ENCODE measurements at regions not wholly inside any gene's neighbourhood (a gene's known extent, or its start where the extent isn't known, plus 50 kb on each side); places are given as distances from the start of the nearest gene placed in this dataset.

DNA sequence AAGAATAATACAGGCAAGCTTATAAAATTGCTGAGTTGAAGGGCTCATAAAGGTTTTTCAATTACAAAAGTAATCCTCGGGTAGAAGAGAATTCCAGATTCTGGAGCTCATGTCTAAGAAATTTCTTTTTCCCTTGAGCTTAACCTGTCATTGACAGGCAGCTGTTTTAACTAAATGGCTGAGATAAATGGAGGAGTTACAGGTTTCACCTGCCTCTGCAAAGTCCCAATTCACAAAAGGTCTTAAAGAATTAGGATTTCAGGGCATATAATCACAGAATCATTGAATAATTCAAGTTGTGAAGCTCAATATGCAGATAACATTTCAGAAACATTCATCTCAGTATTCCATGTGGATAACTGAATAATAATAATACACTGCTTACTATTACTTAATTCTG lies 660.1 kb upstream of the NRSN1 start:
- Histone ChIP-seq H3K36me3 (no peaks in the 10 kb centered on the region), H3K27ac (no peak overlapping the region), H3K9me3 (no peaks in the 10 kb centered on the region), H3K4me3 (no peak overlapping the region), H3K27me3 (no peaks in the 10 kb centered on the region), H3K4me1 (no peaks in the 10 kb centered on the region)
- intact Hi-C loops (cut with DNase I) = no loop called here
- 56 to 80% methylated on average over 1 of the region's 1 CpG for WGBS, 2 donors
- no peak for DNase-seq
- TF ChIP-seq, protein P1, sequence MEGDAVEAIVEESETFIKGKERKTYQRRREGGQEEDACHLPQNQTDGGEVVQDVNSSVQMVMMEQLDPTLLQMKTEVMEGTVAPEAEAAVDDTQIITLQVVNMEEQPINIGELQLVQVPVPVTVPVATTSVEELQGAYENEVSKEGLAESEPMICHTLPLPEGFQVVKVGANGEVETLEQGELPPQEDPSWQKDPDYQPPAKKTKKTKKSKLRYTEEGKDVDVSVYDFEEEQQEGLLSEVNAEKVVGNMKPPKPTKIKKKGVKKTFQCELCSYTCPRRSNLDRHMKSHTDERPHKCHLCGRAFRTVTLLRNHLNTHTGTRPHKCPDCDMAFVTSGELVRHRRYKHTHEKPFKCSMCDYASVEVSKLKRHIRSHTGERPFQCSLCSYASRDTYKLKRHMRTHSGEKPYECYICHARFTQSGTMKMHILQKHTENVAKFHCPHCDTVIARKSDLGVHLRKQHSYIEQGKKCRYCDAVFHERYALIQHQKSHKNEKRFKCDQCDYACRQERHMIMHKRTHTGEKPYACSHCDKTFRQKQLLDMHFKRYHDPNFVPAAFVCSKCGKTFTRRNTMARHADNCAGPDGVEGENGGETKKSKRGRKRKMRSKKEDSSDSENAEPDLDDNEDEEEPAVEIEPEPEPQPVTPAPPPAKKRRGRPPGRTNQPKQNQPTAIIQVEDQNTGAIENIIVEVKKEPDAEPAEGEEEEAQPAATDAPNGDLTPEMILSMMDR (IDR thresholded peaks at IDR 0.05) = no peak
- TF ChIP-seq POLR2A (IDR thresholded peaks at IDR 0.05) (no peak), POLR2AphosphoS5 (IDR thresholded peaks at IDR 0.05) (no peak), EP300 (IDR thresholded peaks at IDR 0.05) (no peak)

GRCh38 chr6:23477586-23477985 lies 648.4 kb upstream of the NRSN1 start:
- 85 to 90% methylated on average over 3 of the region's 3 CpGs for WGBS, 2 donors
- no peaks in the 10 kb centered on the region for H3K36me3 ChIP-seq
- TF ChIP-seq POLR2AphosphoS5 (IDR thresholded peaks at IDR 0.05) (no peak), POLR2A (IDR thresholded peaks at IDR 0.05) (no peak), EP300 (IDR thresholded peaks at IDR 0.05) (no peak)
- TF ChIP-seq, protein P1 (IDR thresholded peaks at IDR 0.05) = no peak
- H3K9me3 ChIP-seq = no peaks in the 10 kb centered on the region
- no peaks in the 10 kb centered on the region for H3K27me3 ChIP-seq
- no peaks in the 10 kb centered on the region for H3K4me1 ChIP-seq
- DNase-seq = no peak
- no peak overlapping the region for H3K27ac ChIP-seq
- H3K4me3 ChIP-seq = no peak overlapping the region
- intact Hi-C loops (cut with DNase I) = no loop called here

DNA sequence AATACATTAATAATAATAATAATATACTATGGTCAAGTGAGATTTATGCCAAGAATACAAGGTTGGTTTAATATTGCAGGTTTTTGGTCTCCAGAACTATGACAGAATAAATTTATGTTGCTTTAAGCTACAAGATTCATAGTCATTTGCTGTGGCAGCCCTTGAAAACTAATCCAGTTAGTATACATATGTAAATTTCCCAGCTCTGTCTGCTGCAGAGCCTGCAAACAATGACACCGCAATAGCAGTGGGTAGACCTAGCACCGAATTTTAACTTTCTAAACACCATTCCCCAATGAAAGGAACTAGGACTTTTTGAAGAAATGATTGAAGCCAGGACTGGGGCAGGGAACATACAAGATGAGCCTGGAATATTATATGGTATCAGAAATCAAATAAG lies 647.7 kb upstream of the NRSN1 start:
- Histone ChIP-seq H3K27ac (no peak overlapping the region), H3K4me3 (no peak overlapping the region), H3K9me3 (no peaks in the 10 kb centered on the region), H3K27me3 (no peaks in the 10 kb centered on the region), H3K4me1 (no peaks in the 10 kb centered on the region), H3K36me3 (no peaks in the 10 kb centered on the region)
- intact Hi-C loops (cut with DNase I) = no loop called here
- TF ChIP-seq POLR2AphosphoS5 (IDR thresholded peaks at IDR 0.05) (no peak), POLR2A (IDR thresholded peaks at IDR 0.05) (no peak), EP300 (IDR thresholded peaks at IDR 0.05) (no peak)
- TF ChIP-seq, protein P1 (IDR thresholded peaks at IDR 0.05) = no peak
- no peak for DNase-seq
- WGBS, 2 donors = 78 to 84% methylated on average over 2 of the region's 2 CpGs

DNA sequence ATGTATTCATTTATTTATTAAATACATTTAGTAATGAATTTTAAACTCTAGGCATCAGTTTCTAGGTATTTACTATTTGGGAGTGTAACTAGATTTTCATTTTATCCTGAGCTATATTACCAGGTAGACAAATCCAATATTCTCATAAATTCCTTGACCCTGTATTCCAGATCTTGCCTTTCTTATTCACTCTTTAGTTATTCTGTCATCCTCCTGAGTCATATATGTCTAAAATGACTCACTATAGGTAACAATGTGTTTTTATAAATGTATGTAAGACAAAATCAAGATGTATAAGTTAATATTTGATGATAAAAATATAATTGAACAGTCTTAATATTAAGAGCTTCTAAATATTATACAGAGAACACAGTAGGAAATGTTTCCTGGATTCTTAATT lies 642.1 kb upstream of the NRSN1 start:
- Histone ChIP-seq H3K36me3 (no peaks in the 10 kb centered on the region), H3K27me3 (no peaks in the 10 kb centered on the region), H3K27ac (no peak overlapping the region), H3K4me1 (no peaks in the 10 kb centered on the region), H3K4me3 (no peak overlapping the region), H3K9me3 (no peaks in the 10 kb centered on the region)
- TF ChIP-seq POLR2AphosphoS5 (IDR thresholded peaks at IDR 0.05) = no peak
- no peak for TF ChIP-seq POLR2A (IDR thresholded peaks at IDR 0.05)
- TF ChIP-seq, protein P1 (IDR thresholded peaks at IDR 0.05) = no peak
- TF ChIP-seq EP300 (IDR thresholded peaks at IDR 0.05) = no peak
- intact Hi-C loops (cut with DNase I) = no loop called here
- DNase-seq = no peak

DNA sequence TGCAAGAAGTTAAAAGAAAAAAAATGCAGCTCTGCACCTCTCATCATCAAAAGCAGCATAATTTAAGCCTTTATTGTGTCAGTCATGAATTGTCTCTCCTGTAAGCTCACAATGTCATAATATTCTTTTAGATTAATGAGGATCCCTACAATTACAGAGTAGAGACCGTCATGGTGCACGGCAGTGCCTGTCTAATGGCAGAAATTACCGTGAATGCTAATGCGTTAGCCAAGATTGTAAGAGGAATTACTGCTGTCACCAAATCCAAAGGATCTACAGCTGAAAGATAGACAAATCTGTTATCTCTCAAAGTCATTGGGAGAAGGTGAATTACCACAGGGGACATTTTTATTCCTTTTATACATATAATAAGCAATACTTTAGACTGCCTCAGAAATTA lies 631.6 kb upstream of the NRSN1 start:
- Histone ChIP-seq H3K27ac (no peak overlapping the region), H3K4me1 (no peaks in the 10 kb centered on the region), H3K4me3 (no peak overlapping the region), H3K36me3 (no peaks in the 10 kb centered on the region), H3K27me3 (no peaks in the 10 kb centered on the region), H3K9me3 (peaks cover 0 to 4% (median 1%) of the 10 kb centered on the region in 4 donors)
- DNase-seq = no peak
- 91 to 92% methylated on average over 4 of the region's 4 CpGs for WGBS, 2 donors
- intact Hi-C loops (cut with DNase I) = no loop called here
- TF ChIP-seq EP300 (IDR thresholded peaks at IDR 0.05) (no peak), POLR2AphosphoS5 (IDR thresholded peaks at IDR 0.05) (no peak), POLR2A (IDR thresholded peaks at IDR 0.05) (no peak)
- TF ChIP-seq, protein P1 (IDR thresholded peaks at IDR 0.05) = no peak

Measured in sigmoid colon (tissue), 6 donors.